Motor neuron (in vitro differentiated cells): ENCODE measurements at regions not wholly inside any gene's neighbourhood (a gene's known extent, or its start where the extent isn't known, plus 50 kb on each side); places are given as distances from the start of the nearest gene placed in this dataset.
A peak's percentile ranks its signal among the peaks of the same experiment; 100 is the strongest.

Experiments
- ATAC-seq, 8 experiments: fragments of 200-7000 bp; cut with Tn5 transposase; replicated peaks in 6 of 8; 2 replicates each; pipeline ENCODE4 v1.8.0; 2021; ENCODE audit warnings: mild to moderate bottlenecking in 8 of 8, moderate library complexity in 8 of 8
- H3K27ac ChIP-seq, 2 donors: fragments of 250-450 bp; sonication (Bioruptor Pico); 2 replicates each; pipeline ENCODE4 v1.9.0; 2021; ENCODE audit warnings: antibody characterized with exemption in 2 of 2, mild to moderate bottlenecking in 2 of 2, moderate library complexity in 1 of 2
- H3K4me1 ChIP-seq, 2 donors: fragments of 250-450 bp; sonication (Bioruptor Pico); replicated peaks in 1 of 2; 2 replicates each; pipeline ENCODE4 v1.6.1; 2021; ENCODE audit warnings: antibody characterized with exemption in 2 of 2, mild to moderate bottlenecking in 2 of 2, moderate library complexity in 1 of 2
- H3K4me3 ChIP-seq, 5 donors: fragments of 250-450 bp; sonication (Bioruptor Pico); 2 replicates each; pipeline ENCODE4 v1.9.0; 2021; ENCODE audit warnings: antibody characterized with exemption in 5 of 5, mild to moderate bottlenecking in 5 of 5, moderate library complexity in 4 of 5
- WGBS, 10 experiments: fragments of 450-650 bp; shearing (Covaris generic); methylation state at CpG; one replicate each; pipeline ENCODE4 v1.0.0; 2022; 5-methylcytosine and 5-hydroxymethylcytosine counted together
- in situ Hi-C, 9 experiments: fragments of 400-800 bp; cut with MboI; loops; one replicate each; pipeline ENCODE4 v1.15.0; 2021; ENCODE audit warnings: low sequenced_read_pairs in 9 of 9, low pct_unique_long_range_greater_than_20kb in 2 of 9; ENCODE audit not compliant: unreplicated experiment in 9 of 9

DNA sequence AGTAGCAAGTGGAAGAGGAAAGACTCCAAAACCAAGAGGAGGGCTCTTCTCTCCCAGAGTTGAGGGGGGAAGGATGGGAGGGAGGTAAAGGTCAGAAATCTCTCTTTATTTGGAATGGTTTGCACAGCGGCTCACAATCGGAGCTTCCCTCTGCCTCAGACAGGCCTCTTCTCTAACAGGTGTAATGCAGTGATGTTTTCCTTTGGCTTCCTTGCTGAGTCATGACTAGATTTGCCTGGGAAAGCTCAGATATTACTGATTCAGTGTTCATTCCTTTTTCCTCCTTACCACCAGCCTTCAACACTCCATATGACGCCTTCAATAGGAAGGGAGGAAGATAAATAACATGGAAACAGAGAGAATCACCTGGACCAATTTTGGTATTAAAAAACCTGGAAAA is 136.6 kb downstream of the RNF152 start:
- Histone ChIP-seq H3K4me1 (peaks cover 6 to 11% of the 10 kb centered on the region in 2 donors), H3K27ac (no peak overlapping the region), H3K4me3 (no peak overlapping the region)
- WGBS, 10 experiments, result 20 to 94% (median 84%) methylated on average over 1 to 3 of the region's 3 CpGs; no CpG with 5 or more reads in 5 of the 10 experiments
- in situ Hi-C loops, result no loop called here
- ATAC-seq, result peak in 2 of 8 experiments; percentile 24 to 41

DNA sequence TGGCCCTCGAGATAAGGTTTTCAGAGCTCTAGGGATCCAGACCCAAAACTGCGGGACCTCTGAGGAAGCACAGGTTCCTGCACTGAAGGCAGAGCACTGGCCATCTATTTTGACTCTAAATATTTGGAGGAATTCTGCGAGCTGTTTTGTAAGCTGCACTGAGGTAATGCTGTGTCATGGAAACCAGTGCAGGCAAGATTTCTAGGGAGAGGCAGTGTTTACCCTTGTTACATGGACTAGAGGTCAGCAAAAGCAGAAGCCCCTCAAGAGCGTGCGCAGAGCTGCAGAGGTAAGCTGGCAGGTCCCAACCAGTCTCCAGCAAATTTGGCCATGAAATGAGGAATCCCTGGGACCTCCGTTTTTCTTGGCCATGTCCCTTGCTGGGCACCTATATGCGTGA is 137.3 kb downstream of the RNF152 start:
- in situ Hi-C loops, result no loop called here

DNA sequence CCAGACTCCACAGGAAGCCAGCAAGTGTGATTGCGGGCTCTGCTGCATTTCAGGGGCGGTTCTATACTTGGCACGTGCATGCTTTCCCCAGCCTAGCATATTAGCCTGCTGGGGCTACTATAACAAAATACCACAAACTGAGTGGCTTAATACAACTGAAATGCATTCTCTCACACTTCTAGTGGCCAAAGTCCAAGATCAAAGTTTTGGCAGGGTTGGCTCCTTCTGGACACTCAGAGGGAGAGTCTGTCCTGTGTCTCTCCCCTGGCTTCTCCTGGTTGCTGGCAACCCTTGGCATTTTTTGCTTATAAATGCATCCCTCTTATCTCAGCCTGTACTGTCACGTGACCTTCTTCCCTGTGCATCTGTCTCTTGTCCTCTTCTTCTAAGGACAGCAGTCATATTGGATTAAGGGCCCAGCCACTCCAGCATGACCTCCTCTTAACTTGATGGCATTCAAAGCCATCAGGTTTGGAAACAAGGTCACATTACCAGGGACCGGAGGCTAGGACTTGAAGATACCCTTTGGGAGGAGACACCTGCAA is 138.7 kb downstream of the RNF152 start:
- H3K4me3 ChIP-seq, result no peak overlapping the region
- no peak overlapping the region for H3K27ac ChIP-seq
- in situ Hi-C loops, result no loop called here
- WGBS, 10 experiments, result 50 to 100% (median 68%) methylated on average over 1 to 4 of the region's 5 CpGs; no CpG with 5 or more reads in 2 of the 10 experiments
- ATAC-seq, result no peak
- peaks cover 6 to 11% of the 10 kb centered on the region in 2 donors for H3K4me1 ChIP-seq

More for the DNA sequence above, 137.3 kb downstream of the RNF152 start:
- H3K4me3 ChIP-seq, result no peak overlapping the region
- 30 to 100% (median 83%) methylated on average over 1 to 7 of the region's 7 CpGs; no CpG with 5 or more reads in 1 of the 10 experiments for WGBS, 10 experiments
- peak in 5 of 8 experiments; percentile 43 to 75 (median 59) for ATAC-seq
- no peak overlapping the region for H3K27ac ChIP-seq
- H3K4me1 ChIP-seq, result peaks cover 6 to 11% of the 10 kb centered on the region in 2 donors

DNA sequence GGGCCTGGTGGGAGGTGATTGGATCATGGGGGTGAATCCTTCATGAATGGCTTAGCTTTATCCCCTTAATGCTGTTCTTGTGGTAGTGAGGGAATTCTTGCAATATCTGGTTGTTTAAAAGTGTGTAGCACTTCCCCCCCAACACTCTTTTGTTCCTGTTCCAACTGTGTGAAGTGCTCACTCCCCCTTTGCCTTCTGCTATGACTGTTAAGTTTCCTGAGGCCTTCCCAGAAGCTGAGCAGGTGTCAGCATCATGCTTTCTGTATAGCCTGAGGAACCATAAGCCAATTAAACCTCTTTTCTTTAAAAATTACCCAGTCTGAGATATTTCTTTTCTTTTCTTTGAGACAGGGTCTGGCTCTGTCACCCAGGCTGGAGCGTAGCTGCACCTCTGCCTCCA is 139.4 kb downstream of the RNF152 start:
- H3K4me1 ChIP-seq, result peaks cover 6 to 11% of the 10 kb centered on the region in 2 donors
- WGBS, 10 experiments, result 83 to 100% (median 92%) methylated on average over 1 of the region's 1 CpG; no CpG with 5 or more reads in 6 of the 10 experiments
- no peak overlapping the region for H3K4me3 ChIP-seq
- no peak overlapping the region for H3K27ac ChIP-seq
- ATAC-seq, result no peak
- in situ Hi-C loops, result no loop called here

DNA sequence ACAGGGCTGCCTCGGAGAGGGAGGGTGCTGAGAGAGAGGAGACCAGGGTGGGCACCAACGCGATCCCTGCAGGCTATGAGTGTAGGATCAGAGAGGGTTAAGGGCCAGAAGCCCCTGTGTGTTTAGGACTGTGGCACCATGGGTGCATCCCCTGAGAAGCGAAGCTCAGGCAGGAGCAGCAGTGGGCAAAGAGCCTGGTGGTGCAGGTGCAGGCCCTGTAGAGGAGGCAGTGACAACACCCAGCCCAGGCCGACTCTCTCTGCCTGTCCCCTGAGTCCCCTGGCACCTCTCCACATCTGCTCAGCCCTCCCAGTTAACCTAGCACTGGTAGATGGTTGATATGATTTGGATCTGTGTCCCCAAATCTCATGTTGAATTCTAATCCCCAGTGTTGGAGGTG is 139.8 kb downstream of the RNF152 start:
- no peak overlapping the region for H3K27ac ChIP-seq
- H3K4me3 ChIP-seq, result no peak overlapping the region
- in situ Hi-C loops, result no loop called here
- H3K4me1 ChIP-seq, result peaks cover 6 to 11% of the 10 kb centered on the region in 2 donors
- 60 to 80% (median 70%) methylated on average over 1 to 3 of the region's 5 CpGs; no CpG with 5 or more reads in 6 of the 10 experiments for WGBS, 10 experiments
- no peak for ATAC-seq

DNA sequence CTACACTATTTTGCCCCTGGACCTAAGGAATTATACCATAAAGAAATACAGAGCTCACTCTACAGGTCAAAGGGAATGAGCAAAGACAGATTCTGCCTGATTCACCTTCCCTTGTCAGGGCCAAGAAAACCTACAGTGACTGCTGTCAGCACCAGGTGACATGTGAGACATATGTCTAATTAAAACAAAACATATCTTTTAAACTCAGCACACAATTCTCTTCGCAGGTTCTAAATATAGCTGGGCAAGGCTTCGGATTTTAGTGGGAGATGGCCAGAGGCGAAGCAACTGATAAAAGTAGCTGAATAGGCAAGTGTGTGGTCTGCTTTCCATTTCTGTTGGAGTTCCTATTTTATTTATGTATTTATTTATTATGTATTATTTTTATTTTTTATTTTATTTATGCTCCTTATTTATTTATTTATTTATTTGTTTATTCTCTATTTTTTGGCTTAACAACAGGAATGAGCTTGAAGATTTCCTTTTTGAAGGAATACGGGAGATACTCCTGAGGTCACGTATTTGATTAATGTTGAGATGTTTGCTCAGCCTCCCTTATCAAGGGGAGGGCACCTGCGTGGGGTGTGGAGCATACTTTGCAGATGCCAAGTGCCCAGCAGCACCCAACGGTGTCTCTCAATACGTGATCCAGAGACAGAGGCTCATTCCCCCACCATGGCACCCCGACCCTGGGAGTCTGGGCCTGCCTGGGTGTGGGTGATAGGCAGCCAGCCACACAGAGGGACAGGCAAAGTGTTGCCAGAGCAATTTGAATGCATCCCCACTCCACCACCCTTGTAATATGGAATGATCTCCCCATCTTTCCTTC is 141.8 kb downstream of the RNF152 start:
- no peak overlapping the region for H3K27ac ChIP-seq
- ATAC-seq, result no peak
- in situ Hi-C loops, result no loop called here

DNA sequence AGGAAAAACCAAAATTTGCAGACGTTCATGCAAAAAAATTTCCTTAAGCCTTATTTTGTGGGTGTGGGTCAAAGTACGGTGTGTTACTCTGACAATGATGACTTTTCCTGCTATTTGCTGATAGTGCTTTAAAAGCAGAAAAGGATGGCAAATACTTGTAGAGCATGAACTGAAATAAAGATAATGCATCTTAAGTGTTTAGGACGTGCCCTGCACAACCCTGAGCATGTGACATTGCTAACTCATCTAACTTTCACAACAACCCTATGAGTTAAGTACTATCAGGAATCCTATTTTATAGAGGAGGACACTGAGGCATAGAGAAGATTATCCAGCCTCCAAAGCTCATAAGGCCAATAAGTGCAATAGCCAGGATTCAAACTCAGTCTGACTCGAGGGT is 143.3 kb downstream of the RNF152 start:
- Histone ChIP-seq H3K27ac (no peak overlapping the region), H3K4me1 (no peaks in the 10 kb centered on the region), H3K4me3 (no peak overlapping the region)
- in situ Hi-C loops, result no loop called here
- 65 to 100% (median 86%) methylated on average over 1 to 4 of the region's 4 CpGs; no CpG with 5 or more reads in 2 of the 10 experiments for WGBS, 10 experiments
- no peak for ATAC-seq

More for the DNA sequence above, 141.8 kb downstream of the RNF152 start:
- 66 to 100% (median 91%) methylated on average over 1 to 8 of the region's 9 CpGs for WGBS, 10 experiments
- Histone ChIP-seq H3K4me3 (no peak overlapping the region), H3K4me1 (peaks cover 0 to 8% of the 10 kb centered on the region in 2 donors)

DNA sequence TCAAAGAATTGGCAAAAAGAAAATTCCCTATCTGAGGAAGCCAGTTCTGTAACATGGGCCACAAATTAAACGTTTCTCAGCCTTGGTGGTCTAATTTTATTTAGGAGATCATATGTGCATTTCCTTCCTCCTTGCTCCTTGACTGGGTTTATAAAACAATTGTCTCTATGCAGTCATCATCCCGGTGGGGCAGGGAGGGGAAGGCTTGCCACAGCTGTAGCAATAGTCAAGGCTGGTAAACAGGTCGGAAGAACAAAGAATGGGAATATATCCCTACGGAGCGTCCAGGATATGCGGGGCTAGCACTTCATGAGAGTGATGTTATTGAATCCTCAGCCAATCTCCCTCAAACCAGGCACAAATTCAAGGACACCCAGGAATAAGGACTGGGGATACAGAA is 143.8 kb downstream of the RNF152 start:
- WGBS, 10 experiments, result 0 to 100% (median 64%) methylated on average over 1 to 5 of the region's 6 CpGs; no CpG with 5 or more reads in 2 of the 10 experiments
- in situ Hi-C loops, result no loop called here
- H3K4me1 ChIP-seq, result peaks cover 1 to 3% of the 10 kb centered on the region in 2 donors
- no peak for ATAC-seq
- H3K4me3 ChIP-seq, result no peak overlapping the region
- no peak overlapping the region for H3K27ac ChIP-seq

DNA sequence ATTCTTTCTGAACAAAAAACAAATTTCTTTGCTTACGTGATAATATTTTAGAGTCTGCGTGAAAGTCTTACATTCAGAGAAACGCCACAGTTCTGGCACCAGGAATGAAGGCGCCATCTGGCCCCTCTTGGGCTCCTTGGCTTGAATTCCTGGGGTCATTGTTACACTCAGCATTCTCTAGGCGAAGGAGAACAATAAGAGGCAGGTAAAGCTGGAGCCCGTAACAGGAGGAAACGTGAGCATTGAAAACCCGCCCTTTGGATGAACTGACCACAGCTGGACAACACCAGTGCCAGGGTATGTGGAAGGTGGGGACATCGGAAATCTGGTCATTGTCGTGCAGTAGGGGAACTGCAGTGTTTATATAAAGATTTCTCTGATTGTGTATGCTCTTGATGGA is 144.8 kb downstream of the RNF152 start:
- ATAC-seq, result no peak
- in situ Hi-C loops, result no loop called here
- Histone ChIP-seq H3K27ac (no peak overlapping the region), H3K4me3 (no peak overlapping the region), H3K4me1 (peaks cover 7 to 11% of the 10 kb centered on the region in 2 donors)
- 21 to 100% (median 84%) methylated on average over 2 to 10 of the region's 10 CpGs for WGBS, 10 experiments

DNA sequence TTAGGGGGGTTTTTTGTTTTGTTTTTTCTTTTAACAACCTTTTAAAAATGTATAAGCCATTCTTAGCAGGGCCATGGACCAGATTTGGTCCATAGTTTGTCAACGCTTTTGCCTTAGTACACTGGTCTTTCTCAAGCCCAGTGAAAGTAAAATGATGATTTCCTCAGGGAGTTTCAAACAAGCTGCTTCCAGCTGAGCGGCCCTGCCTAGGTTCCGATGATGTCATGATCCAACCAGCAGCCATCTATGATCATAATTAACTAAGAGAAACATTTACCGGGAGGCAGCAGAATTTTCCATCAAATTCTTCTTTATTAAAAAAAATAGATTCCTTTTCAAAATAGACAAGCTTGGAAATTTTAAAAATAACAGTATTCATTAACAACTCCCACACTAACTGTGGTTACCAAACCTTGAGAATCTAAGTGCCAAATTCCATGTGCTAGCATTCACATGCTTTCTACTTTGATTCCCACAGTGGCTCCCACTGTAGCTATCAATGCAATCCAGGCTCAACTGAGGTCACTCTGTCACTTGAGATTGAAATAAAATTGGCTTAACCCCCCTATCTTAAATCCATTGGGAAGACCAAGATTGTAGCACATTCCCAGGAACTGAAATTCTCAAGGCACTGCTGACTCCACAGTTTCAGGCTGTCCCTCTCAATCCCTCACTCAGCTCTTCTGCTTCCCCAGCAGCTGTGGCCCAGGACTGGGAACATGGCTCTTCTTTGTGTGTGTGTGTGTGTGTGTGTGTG is 148.9 kb downstream of the RNF152 start:
- Histone ChIP-seq H3K4me1 (peaks cover 7 to 11% of the 10 kb centered on the region in 2 donors), H3K4me3 (no peak overlapping the region), H3K27ac (no peak overlapping the region)
- WGBS, 10 experiments, result 11 to 92% (median 50%) methylated on average over 1 to 4 of the region's 4 CpGs; no CpG with 5 or more reads in 1 of the 10 experiments
- in situ Hi-C loops, result no loop called here
- ATAC-seq, result peak in 7 of 8 experiments; percentile 45 to 86 (median 74)

DNA sequence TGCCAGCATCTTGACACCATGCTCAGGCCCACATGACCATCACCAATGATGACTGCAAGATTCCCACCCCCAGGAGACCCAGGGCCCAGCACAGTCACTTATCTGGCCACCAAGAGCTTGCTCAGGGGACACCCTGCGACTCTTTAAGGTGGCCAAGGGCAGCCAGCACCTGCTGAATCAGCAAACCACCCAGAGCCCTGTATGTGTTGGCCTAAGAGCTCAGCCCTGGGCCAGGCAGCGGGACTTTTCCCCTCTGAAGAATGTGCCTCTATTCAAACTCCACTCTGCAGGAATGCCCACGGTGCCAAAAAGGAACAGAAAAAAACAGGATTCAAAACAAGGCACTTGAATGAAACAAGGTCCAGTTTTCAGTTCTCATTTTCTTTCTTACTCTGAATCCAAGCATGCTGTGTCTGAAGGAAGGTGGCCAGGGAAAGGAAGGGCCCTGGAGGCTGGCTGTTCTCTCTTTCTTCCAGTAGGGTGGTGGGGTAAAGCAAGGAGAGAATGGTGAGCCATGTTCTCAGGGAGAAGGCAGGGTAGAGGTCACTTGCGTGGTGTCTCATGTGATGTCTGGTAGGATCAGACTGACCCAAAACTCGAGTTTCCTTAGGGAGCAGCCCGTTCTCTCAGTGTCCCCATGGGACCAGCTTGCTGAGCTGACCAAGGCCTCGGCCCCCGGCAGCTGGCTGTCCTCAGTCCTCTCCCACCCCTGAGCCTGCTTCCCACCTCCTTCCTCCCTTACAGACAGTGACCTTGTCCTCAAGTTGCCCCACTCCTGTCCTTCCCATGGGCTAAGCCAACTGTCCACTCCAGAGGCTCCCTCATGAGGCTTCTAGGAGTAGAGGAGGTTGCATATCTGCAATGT is 150.0 kb downstream of the RNF152 start:
- ATAC-seq, result no peak
- Histone ChIP-seq H3K27ac (no peak overlapping the region), H3K4me1 (peaks cover 7 to 13% of the 10 kb centered on the region in 2 donors), H3K4me3 (no peak overlapping the region)
- 33 to 100% (median 78%) methylated on average over 1 to 8 of the region's 8 CpGs; no CpG with 5 or more reads in 5 of the 10 experiments for WGBS, 10 experiments
- in situ Hi-C loops, result no loop called here

DNA sequence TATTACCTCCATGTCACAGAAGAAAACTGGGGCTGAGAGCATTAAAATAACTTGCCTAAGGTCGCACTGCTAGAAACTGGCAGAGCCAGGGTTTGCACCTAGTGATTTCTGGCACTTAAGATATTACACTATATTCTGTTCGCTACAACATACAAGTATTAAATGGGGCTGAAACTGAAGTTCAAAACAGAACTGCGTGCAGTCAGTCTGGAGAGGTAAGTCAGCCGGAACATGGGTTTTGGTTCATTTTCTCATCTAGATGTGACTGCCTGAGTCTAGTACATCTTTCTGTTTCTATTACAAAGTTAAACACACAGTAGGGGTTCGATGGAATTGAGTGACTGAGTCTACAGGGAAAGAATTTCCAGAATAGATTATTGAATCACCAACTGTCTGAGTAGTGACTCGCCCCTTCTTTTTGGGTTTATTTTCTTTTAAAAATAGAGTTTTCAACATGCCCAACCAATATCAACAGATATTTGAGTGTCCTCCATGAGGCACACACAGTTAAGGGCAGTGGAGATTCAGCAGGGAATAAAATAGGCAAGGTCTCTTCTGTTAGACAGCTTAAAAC is 150.8 kb downstream of the RNF152 start:
- 0 to 80% (median 58%) methylated on average over 1 to 5 of the region's 6 CpGs; no CpG with 5 or more reads in 2 of the 10 experiments for WGBS, 10 experiments
- H3K4me1 ChIP-seq, result peaks cover 7 to 13% of the 10 kb centered on the region in 2 donors
- no peak overlapping the region for H3K27ac ChIP-seq
- ATAC-seq, result no peak
- in situ Hi-C loops, result no loop called here
- H3K4me3 ChIP-seq, result no peak overlapping the region
